Right lung (tissue), 2 donors: ENCODE measurements at regions not wholly inside any gene's neighbourhood (a gene's known extent, or its start where the extent isn't known, plus 50 kb on each side); places are given as distances from the start of the nearest gene placed in this dataset.

Experiments
- DNase-seq, 2 donors: peaks; one replicate each; pipeline ENCODE4 v3.0.0-alpha.2; 2013

DNA sequence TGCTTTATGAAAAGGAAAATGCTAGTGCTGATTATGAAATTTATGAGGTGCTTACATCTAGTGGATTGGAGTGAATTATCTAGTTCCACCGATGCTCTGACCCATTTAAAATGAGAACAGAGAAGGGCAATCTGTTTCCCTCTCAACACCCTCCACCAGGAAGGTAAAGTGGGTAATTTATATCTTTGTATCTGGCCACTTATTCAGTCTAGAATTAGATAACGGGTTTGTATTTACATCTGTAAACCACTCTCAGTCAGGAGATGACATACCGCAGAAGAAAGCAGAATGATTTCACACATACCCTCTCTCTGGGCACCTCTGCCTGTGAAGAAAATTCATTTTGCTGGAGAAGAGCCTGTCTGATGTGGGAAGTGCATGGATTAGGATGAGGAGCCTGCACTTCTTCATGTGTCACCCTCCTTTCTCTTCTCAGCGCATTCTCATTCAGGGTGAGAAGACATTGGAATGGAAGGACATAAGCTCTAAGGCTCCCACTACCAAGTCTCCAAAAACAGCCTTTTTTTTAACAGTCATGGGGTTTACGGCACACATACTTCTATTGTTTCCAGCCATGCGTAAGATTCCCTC, 646.7 kb upstream of the SALL1 start:
- DNase-seq, result no peak

DNA sequence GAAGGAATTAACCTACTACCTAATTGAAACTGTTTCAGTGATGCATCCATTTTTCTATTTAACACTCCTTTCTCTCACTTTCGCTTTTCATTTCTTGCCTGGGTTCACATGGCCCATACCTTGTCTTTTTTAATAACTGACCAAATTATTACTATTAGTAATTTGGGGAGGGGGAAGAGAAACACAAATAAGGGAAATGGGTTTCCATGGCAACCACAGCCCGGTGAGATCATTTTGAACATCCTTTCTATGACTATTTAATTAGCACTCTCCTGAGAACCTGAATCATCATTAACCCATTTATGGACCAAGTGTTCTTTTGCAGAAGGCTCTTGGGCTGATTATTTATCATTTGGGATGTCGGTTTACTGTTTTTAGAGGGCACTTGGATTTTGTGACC, 628.2 kb upstream of the SALL1 start:
- no peak for DNase-seq

DNA sequence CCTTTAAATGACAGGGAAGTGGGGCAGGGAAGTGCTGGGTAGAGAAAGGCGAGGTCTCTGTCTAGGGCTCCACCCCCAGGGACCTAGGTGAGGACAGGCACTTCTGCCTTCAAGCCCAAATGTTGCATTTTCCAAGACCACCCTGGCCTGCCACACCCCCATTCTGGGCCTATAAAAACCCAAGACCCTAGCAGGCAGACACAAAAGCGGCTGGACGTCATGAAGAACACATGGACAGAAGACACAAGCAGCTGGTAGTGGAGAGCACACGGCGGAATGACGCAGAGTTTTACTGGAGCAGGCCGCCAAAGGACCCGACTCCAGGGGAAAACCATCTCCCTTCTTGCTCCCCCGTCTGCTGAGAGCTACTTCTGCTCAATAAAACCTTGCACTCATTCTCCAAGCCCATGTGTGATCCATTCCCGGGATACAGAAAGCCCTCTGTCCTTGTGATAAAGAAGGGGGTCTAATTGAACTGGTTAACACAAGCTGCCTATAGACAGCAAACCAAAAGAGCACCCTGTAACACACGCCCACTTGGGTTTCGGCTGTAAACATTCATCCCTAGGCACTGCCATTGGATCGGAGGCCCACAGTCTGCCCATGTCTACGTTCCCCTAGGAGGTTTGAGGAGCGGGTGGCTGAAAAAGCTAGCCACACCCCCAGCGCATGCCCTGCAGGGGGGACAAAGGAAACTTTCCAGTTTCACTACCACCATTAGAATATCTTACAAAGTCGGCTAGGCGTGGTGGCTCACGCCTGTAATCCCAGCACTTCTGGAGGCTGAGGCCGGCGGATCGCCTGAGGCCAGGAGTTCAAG, 622.2 kb upstream of the SALL1 start:
- no peak for DNase-seq

DNA sequence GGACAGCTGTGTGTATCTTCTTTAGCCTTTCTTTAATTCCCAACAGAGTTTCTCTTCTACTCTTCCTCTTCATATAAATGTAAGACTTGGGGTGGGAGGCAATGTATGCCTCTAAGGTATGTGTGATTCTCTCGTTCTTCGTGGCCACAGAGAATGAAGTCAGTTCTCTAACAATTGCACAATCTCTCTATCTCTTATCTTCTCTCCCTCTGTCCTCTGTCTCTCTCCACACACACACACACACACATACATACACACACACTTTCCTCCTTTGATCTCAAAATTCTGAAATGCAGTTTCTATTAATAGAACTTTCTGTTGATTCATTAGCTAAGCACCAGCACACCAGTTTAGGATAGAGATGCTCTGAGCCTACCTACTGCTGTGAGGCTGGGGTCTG, 615.7 kb upstream of the SALL1 start:
- DNase-seq, result no peak

DNA sequence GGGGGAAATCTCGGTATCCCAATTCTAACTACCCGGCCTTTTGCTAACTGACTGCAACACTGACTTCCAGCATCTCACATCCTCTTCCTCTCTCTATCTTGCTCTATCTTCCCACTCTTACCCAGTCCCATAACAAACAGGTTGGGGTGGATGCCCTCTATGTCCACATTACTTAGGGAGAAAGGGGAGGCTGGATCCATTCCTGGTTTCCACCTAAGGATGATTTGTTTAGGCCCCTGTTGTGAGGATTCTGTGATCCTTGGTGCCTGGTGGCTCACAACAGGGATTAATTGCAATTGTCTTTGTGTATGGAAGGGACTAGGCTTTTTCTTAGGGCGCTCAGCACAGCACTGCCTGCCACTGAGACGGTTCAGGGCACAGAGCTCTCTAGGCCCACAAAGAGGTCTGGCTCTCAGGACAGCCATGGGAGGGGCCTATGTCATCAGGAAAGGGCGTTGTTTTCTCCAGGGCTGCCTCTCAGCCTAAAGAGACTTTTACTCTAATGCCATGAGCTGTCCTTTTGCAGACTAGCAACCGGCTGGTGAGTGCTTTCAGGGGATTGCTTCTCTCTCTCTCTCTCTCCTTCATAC, 612.1 kb upstream of the SALL1 start:
- no peak for DNase-seq

DNA sequence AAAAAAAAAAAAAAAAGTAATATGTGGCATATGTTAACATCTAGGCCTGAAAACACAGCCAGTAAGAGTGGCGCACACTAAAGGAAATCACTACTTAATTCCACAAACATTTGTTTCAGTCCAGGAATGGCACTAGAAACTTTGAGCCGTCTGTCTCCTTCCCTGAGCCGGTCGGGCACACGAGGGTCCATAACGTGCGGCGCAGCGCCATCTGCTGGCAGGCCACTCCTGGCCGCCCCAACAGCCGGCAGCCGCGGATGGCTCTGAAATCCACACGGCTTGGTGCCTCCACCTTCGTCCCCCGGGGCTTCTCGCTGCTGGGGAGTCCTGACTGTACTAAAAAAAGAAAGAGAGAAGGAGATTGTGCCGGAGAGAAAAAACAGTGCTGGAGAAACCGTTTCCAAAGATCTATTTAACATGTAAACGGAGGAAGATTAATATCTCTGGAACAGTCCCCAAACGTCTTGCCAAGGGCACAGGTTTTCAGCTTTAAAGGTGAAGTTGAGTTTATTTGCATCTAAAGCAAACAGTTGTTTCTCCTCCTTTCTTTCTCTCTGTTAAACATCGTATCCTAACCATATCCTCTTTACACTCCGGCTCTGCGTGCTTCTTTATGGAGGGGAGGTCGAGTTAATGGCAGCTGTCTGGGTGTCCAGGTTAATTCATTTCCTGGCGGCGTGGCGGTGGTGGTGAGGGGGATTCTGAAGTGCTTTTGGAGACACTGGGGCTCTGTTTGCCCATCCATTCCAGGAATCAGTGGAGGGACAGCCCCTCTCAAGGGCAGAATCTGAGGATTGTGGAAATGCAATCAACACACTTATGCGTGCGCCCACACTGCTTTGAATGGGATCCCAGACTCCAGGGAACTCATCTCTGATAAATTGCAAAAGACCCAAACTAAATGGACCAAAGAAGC, 611.3 kb upstream of the SALL1 start:
- DNase-seq, result peak; percentile 55 to 75

DNA sequence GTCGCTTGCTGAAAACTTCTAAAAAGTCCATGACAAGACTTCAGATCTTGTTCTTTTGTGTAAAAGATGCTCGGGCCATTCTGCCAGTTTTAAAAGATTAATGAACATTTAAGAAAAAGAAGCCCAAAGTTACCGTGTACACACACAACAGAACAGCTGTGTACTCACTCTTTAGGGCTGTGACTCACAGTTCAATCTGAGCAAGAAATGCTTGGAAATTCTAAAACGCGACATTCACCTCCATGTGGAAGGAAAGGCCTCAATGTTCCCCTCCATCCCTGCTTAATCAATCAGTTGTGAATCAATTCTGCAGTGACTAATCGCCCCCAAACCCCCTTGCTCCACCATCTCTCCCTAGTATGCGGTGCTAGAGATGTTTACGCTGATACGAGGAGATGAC, 609.9 kb upstream of the SALL1 start:
- no peak for DNase-seq

DNA sequence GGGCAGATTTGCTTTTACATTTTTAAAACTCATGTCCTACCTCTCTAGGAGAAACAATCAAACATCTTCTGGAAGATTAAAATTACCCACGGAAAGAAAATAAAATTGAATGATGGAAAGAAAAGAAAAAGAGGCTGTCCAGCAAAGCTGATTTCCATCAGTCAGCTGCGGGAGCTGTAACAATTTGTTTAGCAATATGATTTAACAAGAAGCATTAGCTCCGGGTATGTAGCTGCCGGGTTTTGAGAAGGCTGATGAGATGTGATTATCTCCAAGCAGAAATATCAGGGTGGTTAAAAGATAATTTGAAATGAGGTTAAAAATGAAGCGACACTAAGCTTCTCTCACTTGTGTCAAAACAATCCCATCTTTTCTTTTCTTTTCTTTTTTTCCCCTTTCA, 608.9 kb upstream of the SALL1 start:
- DNase-seq, result no peak

DNA sequence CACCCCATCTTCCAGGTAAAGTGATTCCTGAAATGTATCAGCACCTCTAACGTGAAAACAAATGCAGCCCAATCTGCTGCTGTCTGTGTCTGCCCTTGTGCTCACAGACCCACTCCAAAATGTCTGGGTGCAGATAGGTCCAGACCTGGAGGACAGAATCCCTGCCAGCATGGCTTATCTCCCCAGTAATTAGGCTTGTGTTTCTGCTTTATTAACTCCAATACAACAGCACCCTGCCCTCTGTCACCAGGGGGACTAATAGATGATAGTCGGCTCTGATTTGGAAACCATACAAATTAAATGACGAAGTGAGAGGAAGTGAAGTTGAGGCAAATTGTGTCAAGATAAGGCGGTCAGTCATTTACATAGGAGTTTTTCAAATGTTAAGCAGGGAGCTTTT, 608.3 kb upstream of the SALL1 start:
- no peak for DNase-seq

DNA sequence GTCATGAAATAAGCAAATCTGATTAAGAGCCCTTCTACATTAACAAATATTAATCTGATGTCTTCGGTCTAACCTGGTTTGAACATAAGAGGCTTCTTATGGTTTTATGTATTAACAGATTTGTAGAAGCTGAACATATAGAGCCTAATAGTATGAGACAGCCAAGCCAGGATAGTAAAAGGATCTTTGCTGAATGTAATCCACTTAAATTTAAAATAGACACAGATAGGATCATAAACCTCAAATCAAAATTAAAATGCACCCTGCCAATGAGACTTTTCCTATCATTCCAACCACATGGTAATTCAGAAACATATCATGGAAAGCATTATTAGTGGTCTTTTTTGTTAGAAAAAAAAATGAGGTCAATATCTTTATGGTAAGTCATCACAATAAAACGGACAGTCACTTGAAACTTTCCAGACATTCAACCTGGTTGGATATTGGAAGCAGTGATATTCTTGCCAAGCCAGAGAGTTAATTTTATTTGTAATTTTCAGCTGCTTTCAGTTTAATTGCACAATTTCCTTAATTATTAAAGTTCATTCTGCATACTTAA, 606.9 kb upstream of the SALL1 start:
- no peak for DNase-seq

DNA sequence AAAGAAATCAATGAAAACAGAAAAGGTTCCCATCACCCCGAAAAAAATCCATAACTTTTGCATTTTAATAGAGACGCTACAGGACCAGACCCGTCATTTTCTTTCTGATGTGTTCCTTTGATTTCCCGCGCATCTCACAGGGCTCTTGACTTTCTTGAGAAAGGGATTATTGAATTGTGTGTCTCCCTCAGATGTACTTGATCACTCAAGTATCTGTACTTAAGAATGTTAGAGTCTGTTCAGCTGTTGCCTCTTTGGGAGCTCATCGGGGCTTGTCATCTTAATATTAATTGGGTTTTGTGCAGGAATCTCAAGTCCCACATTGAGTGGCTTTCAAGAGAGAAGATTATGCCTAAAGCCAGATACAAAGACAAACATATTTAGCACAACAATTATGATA, 606.4 kb upstream of the SALL1 start:
- no peak for DNase-seq

DNA sequence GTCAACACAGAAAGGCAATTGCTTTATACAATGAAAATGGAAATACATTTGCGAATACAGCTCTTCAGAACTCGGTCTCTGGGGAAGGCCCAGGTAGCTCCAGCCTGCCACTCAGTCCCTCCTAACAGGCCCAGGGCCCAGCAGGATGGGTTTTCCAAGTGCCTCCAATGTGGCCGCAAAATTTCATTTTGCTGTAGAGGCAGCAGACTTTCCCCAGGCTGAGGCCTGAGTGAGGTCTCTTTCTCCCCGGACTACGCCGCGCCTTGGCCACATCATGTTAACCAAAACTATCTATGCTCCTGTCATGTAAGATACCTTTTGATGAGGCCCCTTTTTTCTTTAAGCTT, 606.0 kb upstream of the SALL1 start:
- no peak for DNase-seq

DNA sequence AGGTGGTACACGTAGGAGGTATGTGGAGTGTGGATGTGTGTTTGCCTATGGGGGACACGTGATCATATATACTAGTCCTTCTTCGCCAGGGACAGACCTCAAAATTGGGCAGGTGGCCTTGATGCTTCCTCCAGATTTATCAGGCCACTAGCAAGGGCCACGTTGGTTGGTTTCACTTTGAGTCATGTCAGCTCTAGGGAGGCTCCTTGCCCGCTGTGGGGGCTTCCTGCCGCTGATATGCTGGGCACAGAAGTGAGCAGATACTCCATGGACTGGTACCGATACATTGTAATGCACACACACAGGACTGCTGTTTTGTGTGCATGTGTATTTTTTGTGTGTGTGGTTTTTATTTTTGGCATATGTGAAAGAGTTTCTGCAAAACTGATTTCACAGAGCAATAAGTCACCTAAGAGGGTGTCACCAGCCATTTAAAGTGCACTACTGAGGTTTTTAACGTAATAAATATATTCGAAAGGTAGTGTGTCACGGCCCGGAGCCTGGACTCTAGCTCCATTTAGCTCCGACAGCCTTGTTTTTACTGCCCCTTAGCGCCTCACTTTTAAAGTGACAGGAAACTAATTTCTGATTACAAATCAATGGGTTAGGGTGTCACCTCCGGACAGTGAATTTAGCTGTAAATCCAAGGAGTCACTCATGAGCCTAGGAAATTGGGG, 605.5 kb upstream of the SALL1 start:
- no peak for DNase-seq

DNA sequence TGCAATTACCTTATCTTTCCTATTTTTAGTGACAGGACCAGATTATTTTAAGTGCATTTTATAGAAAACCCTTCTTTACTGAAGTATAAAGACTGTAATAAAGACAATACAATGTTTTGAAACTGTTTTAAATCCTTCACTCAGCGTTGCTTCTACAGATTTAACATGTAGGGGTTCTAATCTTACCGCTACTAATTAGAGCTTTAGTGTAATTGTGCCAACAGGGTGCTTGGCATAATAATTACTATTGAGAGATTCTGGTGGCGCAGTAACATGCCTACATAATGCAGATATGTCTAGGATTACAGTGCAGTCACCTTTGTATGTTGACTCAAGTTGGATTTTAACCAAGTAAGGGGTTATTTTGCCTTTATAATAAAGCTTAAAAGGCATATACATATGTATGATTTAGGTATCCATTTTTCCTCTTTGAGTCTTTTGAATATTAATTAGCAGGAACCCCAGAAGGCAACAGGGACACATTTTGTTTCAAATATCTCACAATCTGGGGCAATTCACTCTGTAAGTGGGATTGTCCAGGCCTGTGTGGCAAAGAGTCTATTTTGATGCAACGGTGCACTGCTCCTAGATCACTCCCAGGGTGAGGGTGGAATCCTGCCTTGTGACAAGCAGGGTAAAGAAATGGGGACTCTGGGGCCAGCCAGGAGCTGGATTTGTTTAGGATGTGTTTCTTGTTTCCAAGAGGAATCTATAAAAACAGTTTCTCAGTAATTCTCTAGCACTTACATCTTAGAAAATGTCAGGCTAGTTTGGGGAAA, 604.7 kb upstream of the SALL1 start:
- no peak for DNase-seq

DNA sequence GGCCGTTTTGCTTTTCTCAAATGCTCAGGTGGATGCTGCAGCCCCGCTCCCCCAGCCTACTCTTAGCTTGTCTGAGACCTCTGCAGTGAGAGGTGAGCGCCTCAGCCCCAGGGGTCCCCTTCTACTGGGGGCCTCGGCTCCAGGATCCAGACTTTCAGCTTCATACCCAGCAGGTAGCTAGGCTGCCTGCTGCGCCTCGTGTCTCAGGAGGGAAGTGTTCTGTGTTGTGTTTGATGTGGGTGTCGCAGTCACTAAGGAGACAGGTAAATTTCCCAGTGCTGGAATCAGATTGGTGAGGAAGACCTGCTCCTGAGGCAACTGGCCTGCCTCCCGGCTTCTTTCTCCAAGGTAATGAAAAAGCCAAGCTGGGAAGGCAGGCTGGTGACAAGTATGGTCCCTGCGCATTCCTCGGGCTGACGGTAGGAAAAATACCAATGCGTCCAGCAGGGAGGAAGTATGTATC, 604.0 kb upstream of the SALL1 start:
- DNase-seq, result no peak

DNA sequence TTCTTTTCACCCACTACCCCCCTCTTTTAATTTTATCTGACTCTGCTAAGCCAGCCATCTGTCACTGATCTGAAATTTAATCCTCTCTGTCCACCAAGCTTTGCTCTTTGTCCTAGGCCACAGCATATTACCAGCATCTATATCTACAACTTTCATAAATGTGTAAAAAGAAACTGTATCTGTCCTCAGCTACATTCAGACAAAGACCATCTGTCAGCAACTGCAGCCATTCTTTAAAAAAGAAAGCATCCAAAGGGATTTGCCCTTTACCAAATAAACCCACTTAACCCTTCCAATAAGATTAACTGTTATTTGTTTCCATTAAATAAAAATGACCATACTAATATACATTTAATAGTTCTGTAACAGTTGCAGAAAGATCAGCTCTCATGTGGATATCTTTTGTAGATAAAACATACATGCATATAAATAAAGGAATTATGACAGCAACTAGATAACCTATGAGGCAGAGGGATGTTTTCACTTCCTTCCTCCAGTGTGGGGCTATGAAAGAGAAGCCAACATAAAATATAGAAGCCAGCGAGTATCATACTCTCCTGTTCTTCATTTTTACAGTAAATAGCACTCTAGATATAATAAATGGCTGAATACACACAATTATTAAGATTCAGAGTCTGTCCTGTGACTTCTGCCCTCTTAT, 602.5 kb upstream of the SALL1 start:
- DNase-seq, result no peak

DNA sequence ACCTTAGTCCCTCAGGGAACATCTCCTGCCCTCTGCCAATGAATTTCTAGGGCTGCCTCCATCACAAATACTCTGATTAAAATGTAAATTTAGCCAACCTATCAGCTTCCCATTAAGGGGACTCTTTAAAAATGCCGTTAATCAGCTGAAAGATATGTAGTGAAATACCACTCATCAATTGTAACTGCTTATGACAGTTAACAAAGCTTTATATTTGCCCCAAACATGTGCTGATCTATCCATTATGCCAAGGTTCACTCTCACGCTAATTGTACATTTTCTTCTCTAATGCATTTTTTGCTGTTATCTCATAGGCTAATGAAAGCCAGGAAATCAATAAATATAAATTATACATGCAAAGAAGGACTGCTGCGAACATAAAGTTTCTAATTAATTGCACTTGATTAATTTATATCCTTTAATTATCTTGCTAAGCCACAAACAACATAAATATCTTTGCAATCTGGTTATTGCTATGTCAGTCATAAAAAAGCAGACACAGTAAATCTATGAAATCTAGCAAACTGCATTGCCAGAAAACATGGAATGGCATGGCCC, 601.4 kb upstream of the SALL1 start:
- DNase-seq, result no peak

DNA sequence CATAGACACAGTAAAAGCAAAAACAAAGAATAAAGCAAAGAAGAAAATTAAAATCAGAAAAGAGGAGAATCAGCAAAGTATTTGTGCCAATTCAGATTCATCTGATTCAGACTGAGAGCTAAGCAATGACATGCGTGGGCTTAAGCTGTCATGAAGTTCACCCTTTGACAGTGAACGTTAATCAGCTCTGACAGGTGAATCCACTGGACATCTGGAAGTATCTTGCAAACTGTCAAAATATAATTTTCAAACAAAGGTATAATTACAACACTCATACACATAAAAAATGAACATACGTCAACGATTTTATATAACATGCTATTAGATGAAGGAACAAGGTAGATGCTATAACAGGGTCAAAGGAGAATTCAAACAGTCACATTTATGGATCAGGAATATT, 596.3 kb upstream of the SALL1 start:
- no peak for DNase-seq

DNA sequence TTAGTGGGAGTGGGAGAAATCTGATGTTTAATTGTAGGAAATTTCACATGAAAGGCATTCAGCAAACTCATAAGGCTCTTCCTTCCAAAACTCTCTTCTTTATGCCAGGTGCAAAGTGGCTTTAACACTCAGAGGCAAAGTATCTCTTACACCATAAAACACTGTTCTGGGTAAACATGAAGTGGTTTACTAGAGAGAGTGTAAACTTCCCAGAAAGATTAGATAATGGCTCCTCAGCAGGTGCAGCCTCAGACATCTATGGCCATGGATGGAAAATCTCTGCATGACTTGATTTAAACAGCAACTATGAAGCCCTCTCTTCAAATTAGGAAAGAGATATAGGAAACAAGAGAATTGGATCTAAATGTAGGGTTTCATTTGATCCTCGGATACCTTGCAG, 583.1 kb upstream of the SALL1 start:
- no peak for DNase-seq

DNA sequence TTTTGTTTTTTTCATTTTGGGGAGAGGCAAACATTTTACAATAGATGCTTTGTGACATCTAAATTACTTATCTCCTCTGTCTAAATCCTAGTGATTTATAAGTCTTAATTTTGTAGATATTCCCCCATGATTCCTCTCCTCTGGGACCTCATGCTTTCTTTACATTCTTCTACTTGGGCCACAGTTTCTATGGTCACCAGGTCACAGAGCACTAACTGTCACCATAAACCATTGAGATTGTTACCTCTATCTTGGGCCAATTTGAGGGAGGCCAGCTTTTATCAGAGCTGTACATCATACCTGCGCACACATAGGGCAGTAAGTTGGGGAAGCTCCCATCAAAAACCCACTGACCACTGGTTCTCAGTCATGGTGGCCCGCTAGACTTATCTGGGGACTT, 582.1 kb upstream of the SALL1 start:
- no peak for DNase-seq
